GM12873 (cell line): ENCODE measurements at regions not wholly inside any gene's neighbourhood (a gene's known extent, or its start where the extent isn't known, plus 50 kb on each side); places are given as distances from the start of the nearest gene placed in this dataset.

Source experiments
- CTCF ChIP-seq: IDR thresholded peaks from 2 replicates; pipeline ENCODE4 v1.5.1; 2012; ENCODE audit warnings: low read depth, mild to moderate bottlenecking, moderate library complexity, low read length, control low read depth; ENCODE audit not compliant: insufficient read depth; ENCODE audit errors: missing control alignments

DNA sequence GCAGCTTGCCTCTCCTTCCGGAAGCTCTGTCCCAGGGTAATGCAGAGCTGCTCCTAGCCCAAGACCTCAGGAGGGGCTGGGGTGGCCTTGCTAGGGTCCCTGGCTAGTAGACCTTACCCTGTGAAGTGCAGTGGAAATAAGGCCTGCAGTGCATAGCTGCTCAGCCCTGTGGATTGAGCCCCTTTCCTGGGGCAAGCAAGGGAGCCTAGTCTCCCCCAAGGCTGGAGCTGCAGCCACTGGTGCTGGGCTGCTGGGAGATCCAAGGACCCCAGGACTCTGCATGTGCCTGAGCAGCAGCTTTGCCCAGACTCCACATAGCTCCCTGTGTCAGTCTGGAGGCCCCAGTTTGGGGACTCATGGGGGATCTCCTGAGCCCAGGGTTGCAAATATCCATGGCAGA lies 57.9 kb downstream of the FANCF start:
- no peak for TF ChIP-seq CTCF

DNA sequence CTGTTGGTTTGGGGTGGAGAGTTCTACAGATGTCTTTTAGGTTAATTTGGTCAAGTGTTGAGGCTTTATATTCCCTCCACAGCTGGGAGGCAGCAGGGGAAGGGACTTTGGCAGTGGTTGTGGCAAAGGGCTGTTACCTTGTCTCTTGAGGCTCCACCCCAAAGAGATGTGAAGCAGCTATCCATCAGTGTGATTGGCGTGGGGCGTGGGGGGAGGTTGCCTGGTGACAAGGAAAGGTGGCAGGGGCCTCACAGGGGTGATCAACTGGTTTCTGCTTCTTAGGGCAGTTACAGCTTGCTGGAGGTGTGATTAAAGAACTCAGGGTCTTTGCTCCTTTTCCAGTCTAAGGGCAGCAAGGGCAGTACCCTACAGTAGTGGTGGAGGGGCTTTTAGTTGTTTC lies 59.3 kb downstream of the FANCF start:
- no peak for TF ChIP-seq CTCF

DNA sequence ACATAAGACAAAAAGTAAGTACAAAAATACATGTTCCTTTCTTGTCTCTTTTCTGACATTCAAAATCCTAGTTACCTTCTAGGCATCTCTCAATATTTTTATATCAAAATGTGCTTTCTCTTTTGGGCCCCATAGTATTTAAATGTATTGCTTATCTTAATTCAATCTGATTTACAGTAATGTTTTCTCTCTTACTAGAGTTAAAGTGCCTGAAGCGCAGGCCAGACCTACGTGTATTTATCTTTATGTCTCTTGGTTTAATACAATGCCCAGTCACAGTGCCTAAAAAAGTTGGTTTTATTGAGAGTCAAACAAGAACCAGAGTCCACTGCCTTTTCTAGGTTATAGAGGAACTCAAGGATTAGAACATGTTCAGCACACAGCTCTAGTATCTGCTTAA lies 64.3 kb downstream of the FANCF start:
- TF ChIP-seq CTCF = no peak

- TF ChIP-seq CTCF = no peak
Measured at GRCh38 chr11:22559416-22559815, 66.2 kb downstream of the FANCF start.

GRCh38 chr11:22558664-22559063 lies 67.0 kb downstream of the FANCF start:
- no peak for TF ChIP-seq CTCF

DNA sequence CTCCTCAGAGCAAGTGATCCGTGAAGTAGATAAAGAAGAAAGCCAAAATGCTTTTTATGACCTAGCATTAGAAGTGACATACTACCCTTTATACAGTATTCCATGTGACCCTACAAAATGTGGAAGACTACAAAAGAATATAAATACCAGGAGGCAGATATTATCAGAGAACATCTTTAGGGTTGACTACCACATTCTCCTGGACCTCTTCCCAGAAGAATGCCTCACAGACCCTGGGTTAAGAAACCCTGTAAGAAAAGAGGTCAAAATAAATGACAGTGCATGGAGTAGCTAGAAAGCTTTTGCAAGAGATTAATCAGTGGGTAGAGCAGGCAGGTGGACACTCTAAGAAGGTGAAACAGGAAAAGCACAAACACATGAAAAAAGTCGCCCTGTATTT lies 69.2 kb downstream of the FANCF start:
- TF ChIP-seq CTCF = no peak

GRCh38 chr11:22555881-22556280 lies 69.7 kb downstream of the FANCF start:
- no peak for TF ChIP-seq CTCF

- no peak for TF ChIP-seq CTCF
Measured at GRCh38 chr11:22554221-22554620, 71.4 kb downstream of the FANCF start.
